BLaER1 (cell line): ENCODE measurements at regions not wholly inside any gene's neighbourhood (a gene's known extent, or its start where the extent isn't known, plus 50 kb on each side); places are given as distances from the start of the nearest gene placed in this dataset.

Experiments used
- H3K27ac ChIP-seq: shearing (Covaris generic); formaldehyde crosslinking; 2 replicates; pipeline ENCODE4 v1.8.1; 2022
- H3K27me3 ChIP-seq: shearing (Covaris generic); formaldehyde crosslinking; 2 replicates; pipeline ENCODE4 v1.8.1; 2022
- H3K36me3 ChIP-seq: shearing (Covaris generic); formaldehyde crosslinking; 2 replicates; pipeline ENCODE4 v1.8.1; 2022
- H3K4me1 ChIP-seq: shearing (Covaris generic); formaldehyde crosslinking; 2 replicates; pipeline ENCODE4 v1.8.1; 2022
- H3K4me2 ChIP-seq: shearing (Covaris generic); formaldehyde crosslinking; 2 replicates; pipeline ENCODE4 v1.8.1; 2022
- H3K4me3 ChIP-seq: shearing (Covaris generic); formaldehyde crosslinking; 2 replicates; pipeline ENCODE4 v1.8.1; 2022
- H3K9ac ChIP-seq: shearing (Covaris generic); formaldehyde crosslinking; 2 replicates; pipeline ENCODE4 v1.8.1; 2022
- H3K9me3 ChIP-seq: shearing (Covaris generic); formaldehyde crosslinking; 2 replicates; pipeline ENCODE4 v1.8.1; 2022
- H4K20me1 ChIP-seq: shearing (Covaris generic); formaldehyde crosslinking; 2 replicates; pipeline ENCODE4 v1.8.1; 2022
- Cebpa-rat ChIP-seq: shearing (Covaris generic); IDR thresholded peaks from 2 replicates; pipeline ENCODE4 v1.8.1; 2022

- H3K27ac ChIP-seq: no peak overlapping the region
- peaks cover 26% of the 10 kb centered on the region for H3K9me3 ChIP-seq
- no peaks in the 10 kb centered on the region for H3K27me3 ChIP-seq
- H3K9ac ChIP-seq: no peak overlapping the region
- H3K4me2 ChIP-seq: no peak overlapping the region
- H3K4me1 ChIP-seq: peaks cover 31% of the 10 kb centered on the region
- H4K20me1 ChIP-seq: no peaks in the 10 kb centered on the region
- H3K4me3 ChIP-seq: no peak overlapping the region
- no peaks in the 10 kb centered on the region for H3K36me3 ChIP-seq
- no peak for TF ChIP-seq Cebpa-rat
These were observed 98.9 kb downstream of the RPLP1 start for GRCh38 chr15:69551391-69552056.

DNA sequence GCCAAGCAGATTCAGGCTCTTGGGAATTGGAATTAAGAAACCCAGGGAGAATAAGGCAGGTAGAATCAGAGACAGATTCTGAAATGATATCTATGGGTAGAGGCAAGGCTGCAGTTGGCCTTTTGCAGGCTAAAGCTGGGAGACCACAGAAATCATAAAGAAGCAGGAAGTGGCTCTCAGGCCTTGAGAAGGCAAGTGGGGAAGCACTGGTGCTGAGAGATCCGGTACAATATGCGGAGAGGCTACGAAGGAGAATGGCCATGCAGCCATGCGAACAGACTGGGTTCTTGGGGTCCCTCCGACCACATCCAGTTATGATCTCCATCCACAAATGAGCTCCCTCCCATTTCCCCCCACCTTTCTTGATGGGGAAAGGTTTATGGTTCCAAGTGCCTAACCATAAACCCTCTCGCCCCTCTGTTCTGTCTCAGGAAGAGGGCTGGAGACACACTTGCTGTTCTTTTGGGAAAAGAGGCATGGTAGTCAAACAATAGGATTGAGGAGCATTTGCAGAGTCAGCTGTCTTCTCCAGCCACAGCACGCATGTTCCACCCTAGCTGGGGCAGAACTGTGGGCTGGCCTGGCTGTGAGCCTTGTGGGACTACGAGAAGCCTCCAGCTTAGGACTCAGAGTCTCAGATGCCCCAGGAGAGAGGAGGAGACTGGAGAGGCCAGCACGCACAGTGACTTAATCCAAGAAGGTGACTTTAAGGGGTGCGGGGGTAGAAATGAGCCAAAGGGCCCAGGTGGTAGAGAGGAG lies 99.6 kb downstream of the RPLP1 start:
- Histone ChIP-seq H3K9ac (no peak overlapping the region), H3K27me3 (no peaks in the 10 kb centered on the region), H3K4me3 (no peak overlapping the region), H4K20me1 (no peaks in the 10 kb centered on the region), H3K36me3 (no peaks in the 10 kb centered on the region), H3K4me1 (peaks cover 31% of the 10 kb centered on the region), H3K9me3 (peaks cover 26% of the 10 kb centered on the region), H3K27ac (no peak overlapping the region), H3K4me2 (no peak overlapping the region)
- no peak for TF ChIP-seq Cebpa-rat

DNA sequence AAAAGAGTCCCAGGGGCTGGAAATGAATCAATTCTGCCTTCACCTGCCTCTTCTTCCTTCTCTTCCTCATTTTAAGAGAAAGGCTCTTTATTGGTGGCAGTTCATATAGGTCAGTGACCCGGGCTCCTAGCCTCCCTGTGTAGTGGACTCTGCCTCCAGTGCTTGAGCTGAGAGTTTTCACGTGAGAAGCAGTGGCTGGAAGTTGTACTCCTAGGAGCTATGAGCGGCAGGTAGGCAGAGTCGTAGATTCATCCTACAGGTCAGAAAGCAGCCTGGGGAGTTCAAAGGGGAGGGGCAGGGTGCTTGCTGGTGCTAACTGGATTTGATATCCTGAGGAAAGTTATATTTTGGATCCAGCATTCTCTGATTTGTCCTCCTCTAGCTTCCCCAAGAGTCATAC lies 101.1 kb downstream of the RPLP1 start:
- Histone ChIP-seq H3K9ac (no peak overlapping the region), H3K9me3 (peaks cover 26% of the 10 kb centered on the region), H3K4me3 (no peak overlapping the region), H3K36me3 (no peaks in the 10 kb centered on the region), H3K4me2 (no peak overlapping the region), H3K27me3 (no peaks in the 10 kb centered on the region), H3K27ac (no peak overlapping the region), H3K4me1 (peaks cover 18% of the 10 kb centered on the region), H4K20me1 (no peaks in the 10 kb centered on the region)
- TF ChIP-seq Cebpa-rat: no peak

DNA sequence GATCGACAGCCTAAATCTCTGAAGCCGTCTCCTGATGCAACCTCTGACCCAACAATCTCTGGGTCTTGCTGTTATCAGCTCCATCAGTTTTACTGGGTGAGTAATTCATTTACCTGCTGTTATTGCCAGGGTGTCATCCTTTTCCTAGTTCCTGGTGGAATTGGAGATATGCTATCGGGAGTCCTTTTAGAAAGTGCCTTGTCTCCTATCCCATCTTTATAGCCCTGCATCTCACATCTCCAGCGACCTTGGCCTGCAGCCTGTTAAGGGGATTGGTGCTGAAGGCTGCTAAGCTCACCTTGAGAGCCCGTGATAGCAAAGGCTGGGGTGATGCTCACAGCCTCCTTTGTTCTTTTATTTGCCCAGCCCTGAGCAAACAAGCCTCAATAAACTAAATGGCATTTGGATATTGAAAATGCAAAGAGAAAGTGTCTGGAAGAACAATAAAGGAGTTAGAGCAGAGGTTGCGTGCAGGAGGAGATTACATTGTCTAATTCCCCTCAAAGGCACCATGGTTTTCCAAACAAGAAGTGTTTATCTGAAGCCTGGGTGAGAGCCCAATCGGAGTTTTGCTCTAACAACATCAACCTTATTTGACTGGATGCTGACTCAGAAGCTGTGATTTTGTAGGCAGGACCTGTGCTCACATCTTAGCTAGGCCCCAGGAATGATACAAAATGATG lies 101.8 kb downstream of the RPLP1 start:
- H3K4me2 ChIP-seq: no peak overlapping the region
- H3K36me3 ChIP-seq: no peaks in the 10 kb centered on the region
- H4K20me1 ChIP-seq: no peaks in the 10 kb centered on the region
- no peak overlapping the region for H3K4me3 ChIP-seq
- no peak overlapping the region for H3K9ac ChIP-seq
- peaks cover 26% of the 10 kb centered on the region for H3K9me3 ChIP-seq
- no peaks in the 10 kb centered on the region for H3K27me3 ChIP-seq
- H3K4me1 ChIP-seq: peaks cover 11% of the 10 kb centered on the region
- H3K27ac ChIP-seq: no peak overlapping the region
- TF ChIP-seq Cebpa-rat: no peak

GRCh38 chr15:69555080-69555479 lies 102.5 kb downstream of the RPLP1 start:
- TF ChIP-seq Cebpa-rat: no peak
- Histone ChIP-seq H3K9me3 (peaks cover 26% of the 10 kb centered on the region), H3K27me3 (no peaks in the 10 kb centered on the region), H3K4me2 (no peak overlapping the region), H3K36me3 (no peaks in the 10 kb centered on the region), H3K4me1 (peaks cover 4% of the 10 kb centered on the region), H3K27ac (no peak overlapping the region), H4K20me1 (no peaks in the 10 kb centered on the region), H3K4me3 (no peak overlapping the region), H3K9ac (no peak overlapping the region)

- Histone ChIP-seq H3K36me3 (no peaks in the 10 kb centered on the region), H3K27me3 (no peaks in the 10 kb centered on the region; the same call in 1 of the 2 replicates), H3K4me1 (no peaks in the 10 kb centered on the region), H3K4me3 (no peak overlapping the region), H3K9me3 (peaks cover 18% of the 10 kb centered on the region), H4K20me1 (no peaks in the 10 kb centered on the region), H3K27ac (no peak overlapping the region), H3K4me2 (no peak overlapping the region), H3K9ac (no peak overlapping the region)
- TF ChIP-seq Cebpa-rat: no peak
These were observed 103.7 kb downstream of the RPLP1 start for GRCh38 chr15:69556344-69556743.

GRCh38 chr15:69557020-69557706 lies 104.5 kb downstream of the RPLP1 start:
- no peaks in the 10 kb centered on the region for H3K36me3 ChIP-seq
- peaks cover 10% of the 10 kb centered on the region for H3K9me3 ChIP-seq
- no peak overlapping the region for H3K27ac ChIP-seq
- H3K4me3 ChIP-seq: no peak overlapping the region
- H3K27me3 ChIP-seq: no peaks in the 10 kb centered on the region; the same call in 1 of the 2 replicates
- H4K20me1 ChIP-seq: no peaks in the 10 kb centered on the region
- H3K4me2 ChIP-seq: peak overlapping the region; percentile 1; the same call in 1 of the 2 replicates
- no peaks in the 10 kb centered on the region for H3K4me1 ChIP-seq
- no peak for TF ChIP-seq Cebpa-rat
- no peak overlapping the region for H3K9ac ChIP-seq

DNA sequence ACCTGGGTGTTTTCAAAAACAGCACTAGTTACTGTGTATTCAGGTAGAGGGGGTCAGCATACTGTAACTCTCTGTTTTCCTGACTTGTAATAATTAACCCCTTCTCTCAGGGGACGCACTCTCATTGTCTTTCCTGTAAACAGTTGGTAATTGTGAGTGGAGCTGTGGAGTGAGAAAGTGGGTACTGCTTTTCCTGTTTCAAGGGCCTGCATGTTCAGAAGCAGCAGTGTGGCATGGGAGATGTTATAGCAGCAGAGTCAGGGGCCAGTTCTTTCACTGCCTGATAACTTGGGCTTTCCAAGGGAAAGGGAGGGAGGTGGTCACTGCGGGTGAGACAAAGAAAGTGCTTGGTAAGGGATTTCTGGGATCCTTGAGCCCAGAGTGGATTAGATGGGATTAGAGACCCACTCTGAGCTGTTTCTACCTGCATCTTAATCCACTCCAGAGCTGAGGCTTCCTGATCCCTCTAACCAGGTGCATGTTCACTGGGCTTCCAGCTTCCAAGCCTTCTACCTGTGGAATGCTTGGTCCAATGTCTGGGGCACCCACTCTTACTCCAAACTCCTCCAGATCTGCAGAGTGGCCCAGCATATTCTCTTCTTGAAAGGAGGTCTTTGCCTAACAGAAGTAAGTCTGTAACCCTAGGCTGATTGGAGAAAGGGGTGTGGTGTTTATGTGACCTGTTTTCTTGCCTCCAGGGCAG lies 105.2 kb downstream of the RPLP1 start:
- H3K4me1 ChIP-seq: peaks cover 3% of the 10 kb centered on the region; the same call in 1 of the 2 replicates
- TF ChIP-seq Cebpa-rat: no peak
- no peaks in the 10 kb centered on the region for H3K36me3 ChIP-seq
- no peak overlapping the region for H3K9ac ChIP-seq
- H4K20me1 ChIP-seq: no peaks in the 10 kb centered on the region
- H3K9me3 ChIP-seq: peaks cover 3% of the 10 kb centered on the region
- peak overlapping the region; percentile 1; the same call in 1 of the 2 replicates for H3K4me2 ChIP-seq
- no peak overlapping the region for H3K4me3 ChIP-seq
- no peak overlapping the region for H3K27ac ChIP-seq
- H3K27me3 ChIP-seq: no peaks in the 10 kb centered on the region; the same call in 1 of the 2 replicates

DNA sequence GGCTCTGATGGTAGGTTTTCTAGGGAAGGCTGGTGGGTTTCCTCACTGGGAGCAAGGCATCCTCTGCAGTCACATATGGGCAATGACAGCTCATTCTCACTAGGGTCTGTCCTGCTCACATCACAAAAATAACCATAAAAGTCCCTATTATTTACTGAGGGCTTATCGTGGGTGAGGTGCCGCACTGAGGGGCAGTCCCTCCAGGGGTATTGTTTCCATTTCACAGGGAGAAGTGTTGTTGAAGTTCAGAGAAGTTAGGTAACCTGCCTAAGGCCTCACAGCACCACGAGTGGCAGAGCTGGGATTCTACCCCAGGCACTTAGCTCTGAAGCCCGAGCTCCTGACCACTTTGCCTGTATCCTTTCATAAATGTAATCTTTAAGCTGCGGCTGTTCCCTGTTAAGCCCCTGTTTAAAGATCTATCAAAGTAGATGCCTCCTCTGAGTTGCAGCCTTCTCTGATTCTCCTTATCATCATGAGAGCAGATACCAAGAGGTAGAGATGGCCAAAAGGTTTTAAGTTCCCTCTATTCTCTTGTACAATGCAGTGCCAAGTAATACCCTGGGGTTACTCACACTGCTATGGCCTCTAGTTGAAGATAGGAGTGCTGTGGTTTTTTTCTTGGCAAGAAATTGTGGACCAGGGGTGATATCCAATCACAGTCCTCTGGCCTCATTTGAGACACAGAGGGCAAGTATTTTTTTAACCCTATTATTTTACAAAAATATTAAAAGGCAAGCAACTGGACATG lies 107.0 kb downstream of the RPLP1 start:
- Histone ChIP-seq H3K4me1 (peaks cover 8% of the 10 kb centered on the region), H3K27ac (no peak overlapping the region), H3K4me3 (no peak overlapping the region), H3K9me3 (no peaks in the 10 kb centered on the region), H3K9ac (no peak overlapping the region), H3K36me3 (no peaks in the 10 kb centered on the region), H3K4me2 (no peak overlapping the region), H3K27me3 (no peaks in the 10 kb centered on the region; the same call in 1 of the 2 replicates), H4K20me1 (no peaks in the 10 kb centered on the region)
- TF ChIP-seq Cebpa-rat: no peak
